Activated T-helper 1 cell treated with anti-CD3 and anti-CD28 coated beads, Interleukin-12 subunit alpha, Interleukin-12 subunit beta, Interleukin-2, Interleukin-4 antibody, amounts not matched to agents 30 ng/mL and 10 ng/mL and 1 ng/mL, durations not matched to agents 14 hours and 24 hours and 36 hours (primary cell): ENCODE measurements at regions not wholly inside any gene's neighbourhood (a gene's known extent, or its start where the extent isn't known, plus 50 kb on each side); places are given as distances from the start of the nearest gene placed in this dataset.
"Not testable (repeated sequence)": the region's sequence is repeated elsewhere in the genome, so short reads cannot be mapped to it uniquely, and the experiment has no call there.

Source experiments
- DNase-seq: peaks from one replicate; pipeline ENCODE4 v3.0.0; 2021; ENCODE audit warnings: low spot score
- H3K27ac Mint-ChIP-seq: one replicate; pipeline ENCODE4 v1.8.0; 2021; ENCODE audit warnings: mild to moderate bottlenecking, mixed read lengths
- H3K27me3 Mint-ChIP-seq: one replicate; pipeline ENCODE4 v1.8.0; 2022; ENCODE audit warnings: mild to moderate bottlenecking, moderate library complexity, mixed read lengths; ENCODE audit not compliant: insufficient read depth
- H3K36me3 Mint-ChIP-seq: one replicate; pipeline ENCODE4 v1.8.0; 2021; ENCODE audit warnings: low read depth, mixed read lengths
- H3K4me1 Mint-ChIP-seq: one replicate; pipeline ENCODE4 v1.8.0; 2021; ENCODE audit warnings: low read depth, mixed read lengths
- H3K4me3 Mint-ChIP-seq: one replicate; pipeline ENCODE4 v1.8.0; 2021; ENCODE audit warnings: mild to moderate bottlenecking, moderate library complexity, mixed read lengths
- H3K9me3 Mint-ChIP-seq: one replicate; pipeline ENCODE4 v1.8.0; 2021; ENCODE audit warnings: mixed read lengths
- intact Hi-C: fragments of 100-400 bp; cut with micrococcal nuclease; formaldehyde crosslinking; loops from one replicate; pipeline ENCODE4 v1.15.1; 2024

- no peaks in the 10 kb centered on the region for H3K9me3 Mint-ChIP-seq
- no peaks in the 10 kb centered on the region for H3K27me3 Mint-ChIP-seq
- intact Hi-C loops, result no loop called here
- no peaks in the 10 kb centered on the region for H3K4me1 Mint-ChIP-seq
- H3K27ac Mint-ChIP-seq, result no peak overlapping the region
- no peak overlapping the region for H3K4me3 Mint-ChIP-seq
- no peaks in the 10 kb centered on the region for H3K36me3 Mint-ChIP-seq
- DNase-seq, result no peak
These were observed 861.5 kb downstream of the SORCS1 start for GRCh38 chr10:106302961-106303360.

- Mint-ChIP-seq H3K36me3 (no peaks in the 10 kb centered on the region), H3K27me3 (no peaks in the 10 kb centered on the region), H3K9me3 (no peaks in the 10 kb centered on the region), H3K4me3 (no peak overlapping the region), H3K27ac (no peak overlapping the region), H3K4me1 (no peaks in the 10 kb centered on the region)
- DNase-seq, result no peak
- intact Hi-C loops, result no loop called here
These were observed 863.4 kb downstream of the SORCS1 start for GRCh38 chr10:106301146-106301545.

- no peaks in the 10 kb centered on the region for H3K4me1 Mint-ChIP-seq
- intact Hi-C loops, result no loop called here
- no peaks in the 10 kb centered on the region for H3K27me3 Mint-ChIP-seq
- DNase-seq, result no peak
- H3K9me3 Mint-ChIP-seq, result no peaks in the 10 kb centered on the region
- H3K36me3 Mint-ChIP-seq, result no peaks in the 10 kb centered on the region
- H3K27ac Mint-ChIP-seq, result no peak overlapping the region
- no peak overlapping the region for H3K4me3 Mint-ChIP-seq
These were observed 867.6 kb downstream of the SORCS1 start for GRCh38 chr10:106296750-106297392.

GRCh38 chr10:106284802-106285587, 879.5 kb downstream of the SORCS1 start:
- intact Hi-C loops, result no loop called here
- H3K36me3 Mint-ChIP-seq, result no peaks in the 10 kb centered on the region
- peaks cover 4% of the 10 kb centered on the region for H3K9me3 Mint-ChIP-seq
- H3K27me3 Mint-ChIP-seq, result no peaks in the 10 kb centered on the region
- H3K4me1 Mint-ChIP-seq, result no peaks in the 10 kb centered on the region
- H3K4me3 Mint-ChIP-seq, result no peak overlapping the region
- DNase-seq, result no peak
- H3K27ac Mint-ChIP-seq, result no peak overlapping the region

- Mint-ChIP-seq H3K36me3 (no peaks in the 10 kb centered on the region), H3K27me3 (no peaks in the 10 kb centered on the region), H3K4me3 (no peak overlapping the region), H3K9me3 (no peaks in the 10 kb centered on the region), H3K4me1 (no peaks in the 10 kb centered on the region), H3K27ac (no peak overlapping the region)
- intact Hi-C loops, result no loop called here
- no peak for DNase-seq
These were observed 883.5 kb downstream of the SORCS1 start for GRCh38 chr10:106280896-106281460.

- no peak for DNase-seq
- Mint-ChIP-seq H3K9me3 (no peaks in the 10 kb centered on the region), H3K27me3 (no peaks in the 10 kb centered on the region), H3K4me3 (no peak overlapping the region), H3K4me1 (no peaks in the 10 kb centered on the region), H3K36me3 (no peaks in the 10 kb centered on the region), H3K27ac (no peak overlapping the region)
- intact Hi-C loops, result no loop called here
These were observed 886.1 kb downstream of the SORCS1 start for GRCh38 chr10:106278383-106278782.

GRCh38 chr10:106271237-106271636, 893.3 kb downstream of the SORCS1 start:
- Mint-ChIP-seq H3K27me3 (no peaks in the 10 kb centered on the region), H3K36me3 (no peaks in the 10 kb centered on the region)
- intact Hi-C loops, result no loop called here

GRCh38 chr10:106268000-106268399, 896.5 kb downstream of the SORCS1 start:
- intact Hi-C loops, result no loop called here
- H3K27me3 Mint-ChIP-seq, result no peaks in the 10 kb centered on the region
- no peak overlapping the region for H3K27ac Mint-ChIP-seq
- no peaks in the 10 kb centered on the region for H3K9me3 Mint-ChIP-seq
- no peaks in the 10 kb centered on the region for H3K36me3 Mint-ChIP-seq
- H3K4me1 Mint-ChIP-seq, result no peaks in the 10 kb centered on the region
- no peak for DNase-seq
- no peak overlapping the region for H3K4me3 Mint-ChIP-seq

More at GRCh38 chr10:106271237-106271636, 893.3 kb downstream of the SORCS1 start:
- H3K4me3 Mint-ChIP-seq, result no peak overlapping the region
- no peaks in the 10 kb centered on the region for H3K4me1 Mint-ChIP-seq
- DNase-seq, result no peak
- no peak overlapping the region for H3K27ac Mint-ChIP-seq
- H3K9me3 Mint-ChIP-seq, result no peaks in the 10 kb centered on the region

- Mint-ChIP-seq H3K36me3 (no peaks in the 10 kb centered on the region), H3K9me3 (no peaks in the 10 kb centered on the region), H3K4me3 (no peak overlapping the region), H3K27ac (no peak overlapping the region), H3K4me1 (no peaks in the 10 kb centered on the region), H3K27me3 (no peaks in the 10 kb centered on the region)
- intact Hi-C loops, result no loop called here
- DNase-seq, result no peak
These were observed 896.9 kb downstream of the SORCS1 start for GRCh38 chr10:106267591-106267990.

- H3K27ac Mint-ChIP-seq, DNase-seq, intact Hi-C loops, H3K36me3 Mint-ChIP-seq, H3K9me3 Mint-ChIP-seq, H3K27me3 Mint-ChIP-seq, H3K4me3 Mint-ChIP-seq, H3K4me1 Mint-ChIP-seq: not testable (repeated sequence)
These were observed 907.1 kb downstream of the SORCS1 start for GRCh38 chr10:106257432-106257831.

GRCh38 chr10:106255111-106255678, 909.3 kb downstream of the SORCS1 start:
- no peaks in the 10 kb centered on the region for H3K27me3 Mint-ChIP-seq
- intact Hi-C loops, result no loop called here
- no peaks in the 10 kb centered on the region for H3K9me3 Mint-ChIP-seq
- H3K27ac Mint-ChIP-seq, result no peak overlapping the region
- no peak for DNase-seq
- H3K4me1 Mint-ChIP-seq, result no peaks in the 10 kb centered on the region
- H3K36me3 Mint-ChIP-seq, result no peaks in the 10 kb centered on the region
- no peak overlapping the region for H3K4me3 Mint-ChIP-seq

GRCh38 chr10:106254071-106254470, 910.4 kb downstream of the SORCS1 start:
- Mint-ChIP-seq H3K27ac (no peak overlapping the region), H3K9me3 (no peaks in the 10 kb centered on the region), H3K36me3 (no peaks in the 10 kb centered on the region), H3K4me1 (no peaks in the 10 kb centered on the region), H3K27me3 (no peaks in the 10 kb centered on the region), H3K4me3 (no peak overlapping the region)
- intact Hi-C loops, result no loop called here
- no peak for DNase-seq

GRCh38 chr10:106252541-106252940, 912.0 kb downstream of the SORCS1 start:
- intact Hi-C loops, result no loop called here

More at GRCh38 chr10:106252541-106252940, 912.0 kb downstream of the SORCS1 start:
- H3K4me1 Mint-ChIP-seq, result no peaks in the 10 kb centered on the region
- H3K27ac Mint-ChIP-seq, result no peak overlapping the region
- H3K9me3 Mint-ChIP-seq, result no peaks in the 10 kb centered on the region
- H3K4me3 Mint-ChIP-seq, result no peak overlapping the region
- no peak for DNase-seq
- H3K27me3 Mint-ChIP-seq, result no peaks in the 10 kb centered on the region
- H3K36me3 Mint-ChIP-seq, result no peaks in the 10 kb centered on the region
